ENCODE measurements at regions not wholly inside any gene's neighbourhood (a gene's known extent, or its start where the extent isn't known, plus 50 kb on each side); places are given as distances from the start of the nearest gene placed in this dataset.

- no peak for DNase-seq (ENCODE audit: low read depth in 2 of 2)
Observed at GRCh38 chrX:40485102-40485826, 95.5 kb upstream of the ATP6AP2 start.

GRCh38 chrX:40484408-40485091, 96.2 kb upstream of the ATP6AP2 start:
- DNase-seq (ENCODE audit: low read depth in 2 of 2) = no peak

DNA sequence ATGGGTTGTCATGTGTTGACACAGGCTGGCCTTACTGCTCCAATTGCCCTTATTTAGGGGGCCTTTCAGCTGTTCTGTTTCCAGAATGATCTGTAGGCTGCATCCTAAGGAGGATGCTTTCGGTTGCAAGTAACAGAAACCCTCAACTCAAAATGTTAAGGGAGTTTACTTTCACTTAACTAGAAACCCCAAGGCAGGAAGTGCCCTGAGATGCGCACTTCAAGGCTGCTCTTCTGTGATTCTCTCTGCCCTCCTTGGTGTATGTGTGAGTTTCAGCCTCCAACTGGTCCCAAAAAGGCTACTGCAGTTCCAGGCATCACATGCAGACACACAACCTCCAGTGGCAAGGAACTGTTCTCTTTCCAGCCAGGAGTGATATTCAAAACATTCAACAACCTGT, 97.3 kb upstream of the ATP6AP2 start:
- DNase-seq (ENCODE audit: low read depth in 2 of 2) = no peak

DNA sequence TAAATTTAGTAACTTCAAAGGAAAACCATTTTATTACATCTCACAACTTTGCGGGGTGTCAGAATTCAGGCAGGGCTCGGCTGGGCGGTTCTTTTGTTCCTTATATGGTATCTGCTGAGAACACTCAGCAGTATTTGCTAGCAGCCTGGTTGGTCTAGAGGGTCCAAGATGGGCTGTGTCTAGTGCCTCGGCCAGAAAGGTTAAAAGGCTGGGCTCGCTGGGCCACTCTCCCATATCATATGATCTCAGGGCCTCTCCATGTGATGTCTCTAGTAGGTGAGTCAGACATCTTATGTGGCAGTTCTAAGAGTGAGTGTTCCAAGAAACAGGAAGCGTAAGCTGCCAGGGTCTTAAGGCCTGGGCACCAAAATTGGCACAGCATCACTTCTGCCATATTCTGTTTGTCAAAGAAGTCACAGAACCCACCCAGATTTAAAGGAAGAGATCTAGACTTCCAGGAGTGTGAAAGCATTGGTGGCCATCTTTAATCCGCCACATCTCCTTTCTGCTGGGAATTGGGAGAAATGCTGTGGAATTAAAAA, 100.9 kb upstream of the ATP6AP2 start:
- no peak for DNase-seq (ENCODE audit: low read depth in 2 of 2)

DNA sequence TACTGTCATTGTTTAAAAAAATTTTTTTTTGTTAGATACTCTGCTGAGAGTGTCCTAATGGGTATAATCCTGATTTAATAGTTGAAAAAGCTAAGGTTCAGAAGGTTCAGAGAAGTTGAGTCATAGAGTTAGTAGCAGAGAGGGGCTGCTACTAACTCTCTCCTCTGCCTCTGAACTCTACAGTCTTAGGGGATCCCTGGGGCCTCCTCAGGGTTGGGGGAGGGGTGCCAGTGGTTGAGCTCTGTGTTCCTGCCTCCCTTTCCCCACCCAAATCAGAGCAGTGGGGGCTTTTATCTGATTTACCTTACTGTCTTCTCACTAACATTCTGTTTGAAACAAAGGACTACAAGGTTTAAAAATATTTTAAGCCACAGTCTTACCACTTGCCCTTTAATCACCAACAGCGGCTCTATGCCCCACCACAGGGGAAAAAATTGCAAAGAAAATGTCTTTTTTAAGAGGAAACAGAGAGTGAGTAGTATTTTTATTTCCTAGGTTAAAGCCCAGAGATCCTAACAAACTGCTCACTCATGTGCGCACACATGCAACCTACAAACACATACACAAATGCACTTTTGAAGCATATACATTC, 102.2 kb upstream of the ATP6AP2 start:
- DNase-seq (ENCODE audit: low read depth in 2 of 2) = no peak

DNA sequence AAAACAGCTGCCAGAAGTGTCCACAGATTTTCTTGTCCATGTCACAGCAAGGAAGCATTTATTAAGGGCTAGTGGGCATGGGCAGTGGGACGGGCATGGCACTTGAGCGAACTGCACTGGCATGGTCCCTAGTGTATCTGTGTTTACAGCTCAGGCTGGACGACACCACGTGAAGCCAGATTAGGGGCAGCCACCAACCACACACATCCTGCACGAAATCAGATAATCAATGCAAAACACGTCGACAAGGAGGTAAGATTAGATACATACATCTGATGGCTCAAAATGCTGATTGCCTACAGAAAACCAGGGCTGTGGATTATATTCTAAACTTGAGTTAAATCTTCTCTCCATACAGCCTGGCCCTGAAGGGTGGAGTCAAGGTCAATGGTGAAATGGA, 103.8 kb upstream of the ATP6AP2 start:
- no peak for DNase-seq (ENCODE audit: low read depth in 2 of 2)

GRCh38 chrX:40474645-40475044, 106.1 kb upstream of the ATP6AP2 start:
- DNase-seq (ENCODE audit: low read depth in 2 of 2) = no peak

DNA sequence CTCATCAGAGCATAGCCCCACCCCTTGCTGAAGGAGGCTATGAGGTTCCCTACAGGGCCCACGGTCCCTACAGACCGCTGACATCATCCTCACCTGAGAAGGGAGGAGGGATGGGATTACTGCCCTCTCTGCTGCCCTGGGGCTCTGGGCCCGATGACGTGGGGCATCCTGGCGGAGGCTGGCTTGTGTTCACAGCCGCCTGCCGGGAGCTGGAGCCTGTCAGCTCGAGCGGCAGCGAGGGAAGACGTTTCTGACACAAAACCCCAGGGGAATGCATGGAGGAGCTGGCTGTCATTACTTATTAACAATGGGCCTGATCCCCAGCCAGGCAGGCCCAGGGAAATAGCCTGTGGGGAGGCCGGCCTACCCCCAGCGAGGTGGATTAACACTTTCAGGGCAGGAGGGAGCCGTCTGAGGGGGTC, 106.6 kb upstream of the ATP6AP2 start:
- DNase-seq (ENCODE audit: low read depth in 2 of 2) = no peak

- DNase-seq (ENCODE audit: low read depth in 2 of 2) = no peak
Observed at GRCh38 chrX:40473460-40474204, 107.1 kb upstream of the ATP6AP2 start.

GRCh38 chrX:40471965-40472648, 108.7 kb upstream of the ATP6AP2 start:
- DNase-seq (ENCODE audit: low read depth in 2 of 2) = no peak

GRCh38 chrX:40470830-40471429, 109.8 kb upstream of the ATP6AP2 start:
- DNase-seq (ENCODE audit: low read depth in 2 of 2) = no peak

DNA sequence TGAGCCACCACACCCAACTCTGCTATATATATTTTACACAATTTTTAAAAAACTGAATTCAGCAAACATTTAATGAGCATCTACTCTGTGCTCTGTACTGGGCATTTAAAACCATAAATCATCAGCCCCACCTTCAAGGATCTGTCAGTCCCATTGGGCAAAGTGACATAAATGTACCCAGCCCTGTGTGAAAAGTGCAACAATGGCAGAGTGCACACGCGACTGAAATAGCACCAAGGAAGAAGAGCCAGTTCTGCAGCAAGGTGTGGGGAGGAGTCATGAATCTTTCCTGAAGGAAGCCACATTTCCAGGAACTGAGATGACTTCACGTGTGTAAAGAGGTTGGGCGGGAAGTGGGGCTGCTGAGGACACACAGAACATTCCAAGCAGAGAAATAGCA, 111.5 kb upstream of the ATP6AP2 start:
- DNase-seq (ENCODE audit: low read depth in 2 of 2) = no peak

DNA sequence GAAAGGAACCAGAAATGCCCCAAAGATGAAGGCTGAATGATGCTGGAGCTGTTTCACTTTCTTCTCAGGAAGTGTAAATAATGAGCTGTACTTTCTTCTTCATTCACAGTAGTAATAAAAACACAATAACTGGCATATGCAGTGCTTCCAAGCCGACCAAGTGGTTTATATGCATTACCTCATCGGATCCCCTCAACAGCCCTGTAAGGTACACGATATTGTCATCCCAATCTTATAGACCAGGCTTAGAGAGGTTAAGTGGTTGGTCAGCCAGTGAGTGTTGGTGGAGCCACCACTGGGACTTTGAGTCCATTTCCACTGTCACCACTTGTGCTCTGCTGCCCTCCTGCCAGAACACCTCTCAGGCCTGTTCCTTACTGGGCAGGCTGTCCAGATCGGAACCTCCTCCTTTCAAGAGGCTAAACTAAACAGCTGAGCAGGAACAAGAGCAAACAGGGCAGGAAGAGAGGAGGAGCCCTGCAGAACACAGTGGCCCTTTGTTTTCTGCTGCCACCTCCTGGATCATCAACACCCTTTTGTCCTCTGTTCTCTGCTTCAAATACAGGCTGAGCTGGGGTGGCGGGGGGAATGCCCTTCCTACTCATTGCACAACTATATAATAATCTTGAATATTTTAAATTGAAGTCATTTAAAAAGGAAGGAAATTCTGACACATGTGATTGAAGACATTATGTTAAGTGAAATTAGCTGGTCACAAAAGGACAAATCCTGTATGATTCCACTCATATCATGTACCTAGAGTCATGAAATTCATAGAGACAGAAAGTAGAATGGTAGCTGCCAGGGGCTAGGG, 112.5 kb upstream of the ATP6AP2 start:
- no peak for DNase-seq (ENCODE audit: low read depth in 2 of 2)

GRCh38 chrX:40467454-40467853, 113.3 kb upstream of the ATP6AP2 start:
- DNase-seq (ENCODE audit: low read depth in 2 of 2) = no peak

DNA sequence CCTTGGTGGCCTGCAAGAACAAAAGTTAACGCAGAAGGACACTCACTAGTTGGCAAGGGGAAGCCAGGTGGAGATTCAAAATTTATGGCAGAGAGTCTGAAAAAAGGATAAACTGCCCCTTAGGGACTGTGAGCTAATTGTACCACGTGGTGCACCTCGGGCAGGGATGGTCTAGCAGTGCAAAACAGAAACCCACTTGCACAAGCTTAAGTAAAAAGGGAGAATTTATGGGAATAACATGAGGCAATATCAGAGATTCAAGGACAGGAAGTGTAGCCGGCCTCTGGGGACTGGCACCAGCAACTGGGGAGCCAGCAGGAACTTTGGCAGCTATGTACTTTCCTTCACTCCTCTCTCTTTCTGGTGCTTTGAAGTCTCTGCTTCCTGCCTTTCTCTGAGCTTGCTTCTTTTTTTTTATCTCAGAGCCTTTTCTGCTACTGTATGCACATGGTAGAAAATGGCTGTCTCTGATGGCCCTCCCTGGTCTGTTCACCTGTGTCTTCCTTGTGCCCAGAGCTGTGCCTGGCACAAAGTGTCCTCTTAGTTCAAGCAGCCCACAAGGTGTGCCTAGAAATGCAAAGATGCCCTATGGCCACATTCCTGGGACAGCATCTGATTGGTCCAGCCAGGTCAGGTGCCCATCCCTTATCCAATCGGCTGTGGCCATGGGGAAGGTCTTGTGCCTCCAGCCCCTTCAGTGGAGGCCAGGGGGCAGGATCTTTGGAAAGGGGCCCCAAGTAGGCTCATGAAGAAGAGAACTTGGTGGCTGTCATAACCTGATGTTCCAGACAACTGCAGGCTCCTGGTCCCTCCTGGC, 114.8 kb upstream of the ATP6AP2 start:
- DNase-seq (ENCODE audit: low read depth in 2 of 2) = no peak

GRCh38 chrX:40462795-40463194, 118.0 kb upstream of the ATP6AP2 start:
- DNase-seq (ENCODE audit: low read depth in 2 of 2) = no peak

DNA sequence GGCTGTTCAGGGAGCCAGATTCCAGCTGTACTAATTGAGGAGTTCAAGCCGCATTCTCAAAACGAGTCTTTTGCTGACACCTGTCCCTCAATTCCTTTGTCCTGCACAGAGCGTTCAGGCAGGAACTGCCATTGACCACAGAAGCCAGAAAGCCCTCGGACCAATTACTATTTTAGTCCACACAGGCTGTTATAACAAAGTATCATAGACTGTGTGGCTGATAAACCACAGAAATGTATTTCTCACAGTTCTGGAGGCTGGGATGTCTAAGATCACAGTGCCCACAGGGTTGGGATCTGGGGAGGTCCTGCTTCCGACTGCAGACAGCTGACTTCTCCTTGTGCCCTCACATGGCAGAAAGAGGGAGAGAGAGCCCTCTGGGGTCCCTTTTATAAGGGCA, 119.8 kb upstream of the ATP6AP2 start:
- no peak for DNase-seq (ENCODE audit: low read depth in 2 of 2)

DNA sequence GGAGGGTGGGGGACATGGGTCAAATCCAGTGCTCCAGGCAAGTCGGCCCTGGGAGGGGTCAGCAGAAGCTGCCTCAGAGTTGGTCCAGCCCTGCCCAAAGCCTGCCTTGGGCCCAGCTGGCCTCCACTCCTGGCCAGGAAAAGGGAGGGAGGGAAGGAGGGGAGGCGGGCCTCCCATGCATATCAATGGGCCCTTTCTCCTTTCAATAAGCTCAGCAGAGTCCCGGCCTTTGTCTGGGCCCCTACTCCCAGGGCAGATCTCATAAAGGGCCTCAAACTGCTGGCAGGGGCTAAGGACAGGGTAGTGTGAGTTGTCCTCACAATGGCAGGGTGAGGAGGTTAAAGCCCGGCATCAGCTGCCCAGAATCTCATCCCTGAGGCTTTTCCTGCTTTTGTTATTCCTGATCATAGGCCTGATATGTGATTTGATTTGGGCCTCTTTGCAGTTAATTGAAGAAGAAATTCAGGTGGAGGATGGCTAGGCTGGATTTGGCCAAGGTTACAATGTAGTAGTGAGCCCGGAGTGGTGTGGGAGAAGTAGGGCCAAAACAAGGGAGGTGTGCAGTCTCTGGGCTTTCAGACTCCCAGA, 121.1 kb upstream of the ATP6AP2 start:
- no peak for DNase-seq (ENCODE audit: low read depth in 2 of 2)

DNA sequence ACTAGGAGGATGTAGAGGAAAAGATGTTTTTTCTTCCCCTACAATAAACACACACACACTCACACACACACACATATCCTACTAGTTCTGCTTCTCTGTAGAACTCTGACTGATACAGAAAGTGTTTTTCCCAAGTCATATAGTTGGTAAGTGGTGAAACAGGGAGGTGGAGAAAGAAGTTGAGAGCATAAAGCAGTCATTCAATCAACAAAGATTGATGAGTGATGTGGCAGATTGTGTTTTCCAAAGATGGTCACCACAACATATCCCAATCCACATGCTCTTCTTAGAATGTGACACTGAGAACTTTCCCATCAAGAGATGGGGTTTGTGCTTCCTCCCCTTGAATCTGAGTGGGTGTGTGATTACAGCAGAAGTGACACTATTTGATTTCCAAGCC, 123.4 kb upstream of the ATP6AP2 start:
- no peak for DNase-seq (ENCODE audit: low read depth in 2 of 2)
